GM18498 (cell line): ENCODE measurements at regions not wholly inside any gene's neighbourhood (a gene's known extent, or its start where the extent isn't known, plus 50 kb on each side); places are given as distances from the start of the nearest gene placed in this dataset.
A peak's percentile ranks its signal among the peaks of the same experiment; 100 is the strongest.
"Not testable (repeated sequence)": the region's sequence is repeated elsewhere in the genome, so short reads cannot be mapped to it uniquely, and the experiment has no call there.

ENCODE experiments used
- ATAC-seq: cut with Tn5 transposase; IDR thresholded peaks from one replicate; pipeline ENCODE4 v1.9.1; 2021; ENCODE audit warnings: mild to moderate bottlenecking, moderate library complexity; ENCODE audit not compliant: unreplicated experiment

DNA sequence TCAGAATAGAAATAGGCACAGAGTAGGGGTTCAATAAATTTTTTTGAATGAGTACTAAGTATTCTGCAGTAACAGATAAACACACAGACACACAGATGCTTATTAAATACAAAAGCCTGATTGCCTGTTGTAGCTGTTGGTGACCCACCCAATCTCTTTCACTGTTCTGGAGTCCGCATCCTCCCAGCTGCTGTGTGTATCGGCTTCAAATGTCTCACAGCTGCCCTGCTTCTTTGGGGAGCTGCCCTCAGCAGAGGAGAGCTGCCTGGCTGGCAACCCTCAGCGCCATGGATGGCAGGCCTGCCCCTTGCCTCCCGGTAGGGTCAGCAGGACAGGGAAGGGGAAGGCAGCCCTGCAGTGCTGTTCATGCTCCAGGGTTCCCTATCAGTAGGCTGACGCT is 50.5 kb upstream of the PRNP start:
- no peak for ATAC-seq

DNA sequence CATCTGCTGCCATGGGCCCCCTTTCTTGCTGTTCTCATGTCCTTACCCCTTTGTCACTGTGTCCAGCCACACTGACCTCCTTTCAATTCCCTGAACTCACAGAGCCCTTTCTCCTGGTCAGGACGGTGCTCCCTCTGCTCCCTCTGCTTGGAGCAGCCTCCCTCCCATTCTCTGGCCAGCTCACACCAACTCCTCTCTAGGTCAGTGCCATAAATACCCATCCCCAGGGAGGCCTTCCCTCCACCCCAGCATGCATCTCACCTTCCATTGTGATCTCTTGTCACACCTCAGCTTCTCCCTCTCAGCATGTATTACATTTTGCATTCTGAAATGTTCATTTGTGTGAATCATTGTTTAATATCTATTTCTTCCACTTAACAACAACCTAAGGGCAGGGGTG is 50.9 kb upstream of the PRNP start:
- ATAC-seq: no peak

DNA sequence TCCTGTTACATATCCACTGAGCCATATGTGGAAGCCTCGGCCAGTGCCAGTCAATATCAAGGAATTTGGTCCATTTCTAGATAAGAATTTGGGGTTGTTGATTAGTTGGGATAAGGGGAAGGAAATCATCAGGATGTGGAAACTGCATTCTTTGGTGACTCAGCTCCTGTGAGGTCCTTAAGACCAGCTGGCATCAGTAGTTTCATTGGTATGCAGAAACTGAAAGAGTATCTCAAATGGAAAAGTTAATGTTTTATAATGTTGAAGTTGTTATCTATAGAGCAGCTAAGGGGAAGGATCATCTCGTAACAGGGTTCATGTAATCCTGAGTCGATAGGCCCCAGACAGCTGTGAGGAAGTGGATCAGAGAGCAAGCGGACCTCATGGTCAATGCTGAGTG is 52.5 kb upstream of the PRNP start:
- no peak for ATAC-seq

DNA sequence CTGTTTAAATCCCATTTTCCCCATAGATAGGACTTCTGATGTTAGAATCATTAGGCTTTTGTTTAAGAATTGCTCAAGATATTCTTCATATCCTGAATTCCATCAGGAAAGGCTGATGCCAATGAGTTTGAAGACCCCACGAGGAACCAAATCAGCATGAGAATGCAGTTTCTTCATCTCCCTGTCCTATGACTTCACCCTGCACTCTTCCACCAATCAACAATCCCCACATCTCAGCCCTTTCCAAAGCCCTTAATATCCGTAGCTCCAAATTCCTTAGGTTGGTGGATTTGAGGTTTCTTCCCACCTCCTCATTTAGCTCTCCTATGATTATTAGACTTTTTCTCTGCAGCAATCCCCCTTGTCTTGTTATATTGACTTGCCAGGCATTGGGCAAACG is 52.9 kb upstream of the PRNP start:
- ATAC-seq: no peak

DNA sequence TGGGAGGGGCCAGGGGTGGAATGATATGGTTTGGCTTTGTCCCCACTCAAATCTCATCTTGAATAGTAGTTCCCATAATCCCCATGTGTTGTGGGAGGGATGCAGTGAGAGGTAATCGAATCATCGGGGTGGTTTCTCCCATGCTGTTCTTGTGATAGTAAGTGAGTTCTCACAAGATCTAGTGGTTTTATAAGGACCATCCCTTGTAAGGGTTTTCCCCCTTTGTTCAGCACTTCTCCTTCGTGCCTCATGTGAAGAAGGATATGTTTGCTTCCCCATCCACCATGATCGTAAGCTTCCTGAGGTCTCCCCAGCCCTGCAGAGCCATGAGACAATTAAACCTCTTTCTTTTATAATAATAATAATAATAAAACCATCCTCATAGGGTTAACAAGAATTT is 53.4 kb upstream of the PRNP start:
- no peak for ATAC-seq

DNA sequence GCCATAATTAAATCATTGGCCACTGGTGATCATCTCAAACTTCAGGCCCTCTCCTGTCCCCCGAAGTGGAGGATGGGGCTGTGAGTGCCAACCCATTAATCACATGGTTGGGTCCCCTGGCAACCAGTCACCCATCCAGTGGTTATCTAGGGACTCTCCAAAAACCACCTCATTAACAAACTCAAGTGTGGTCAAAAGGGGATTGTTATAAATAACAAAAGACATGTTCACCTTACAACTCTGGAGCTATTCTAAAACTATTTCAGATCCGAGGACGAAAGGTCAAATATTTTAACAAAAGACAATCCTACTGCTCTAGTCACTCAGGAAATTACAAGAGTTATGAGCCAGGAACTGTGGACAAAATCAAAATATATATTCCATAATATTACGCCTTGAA is 60.0 kb upstream of the PRNP start:
- no peak for ATAC-seq

DNA sequence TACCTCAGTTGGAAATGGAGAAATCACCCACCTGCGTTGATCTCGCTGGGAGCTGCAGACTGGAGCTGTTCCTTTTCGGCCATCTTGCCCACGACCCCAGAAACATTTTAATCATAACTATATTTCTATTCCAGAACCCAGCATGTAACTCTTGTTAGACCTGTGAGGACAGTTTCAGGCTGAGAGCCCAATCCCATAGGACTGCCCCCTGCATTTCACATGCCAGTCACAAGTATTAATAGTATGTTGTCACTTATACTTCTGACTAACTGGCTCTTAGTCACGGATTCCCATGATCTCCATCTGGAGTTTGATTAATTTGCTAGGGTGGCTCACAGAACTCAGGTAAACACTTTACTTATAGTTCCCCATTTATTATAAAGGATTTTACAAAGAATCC is 60.6 kb upstream of the PRNP start:
- ATAC-seq: no peak

DNA sequence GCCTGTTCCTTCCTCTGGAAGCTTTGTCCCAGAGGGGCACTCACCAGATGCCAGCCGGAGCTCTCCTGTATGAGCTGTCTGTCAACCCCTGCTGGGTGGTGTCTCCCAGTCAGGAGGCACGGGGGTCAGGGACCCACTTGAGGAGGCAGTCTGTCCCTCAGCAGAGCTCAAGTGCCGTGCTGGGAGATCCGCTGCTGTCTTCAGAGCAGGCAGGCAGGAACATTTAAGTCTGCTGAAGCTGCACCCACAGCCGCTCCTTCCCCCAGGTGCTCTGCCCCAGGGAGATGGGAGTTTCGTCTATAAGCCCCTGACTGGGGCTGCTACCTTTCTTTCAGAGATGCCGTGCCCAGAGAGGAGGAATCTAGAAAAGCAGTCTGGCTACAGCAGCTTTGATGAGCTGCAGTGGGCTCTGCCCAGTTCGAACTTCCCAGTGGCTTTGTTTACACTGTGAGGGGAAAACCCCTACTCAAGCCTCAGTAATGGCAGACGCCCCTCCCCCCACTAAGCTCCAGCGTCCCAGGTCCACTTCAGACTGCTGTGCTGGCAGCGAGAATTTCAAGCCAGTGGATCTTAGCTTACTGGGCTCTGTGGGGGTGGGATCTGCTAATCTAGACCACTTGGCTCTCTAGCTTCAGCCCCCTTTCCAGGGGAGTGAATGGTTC is 61.5 kb upstream of the PRNP start:
- not testable (repeated sequence) for ATAC-seq

DNA sequence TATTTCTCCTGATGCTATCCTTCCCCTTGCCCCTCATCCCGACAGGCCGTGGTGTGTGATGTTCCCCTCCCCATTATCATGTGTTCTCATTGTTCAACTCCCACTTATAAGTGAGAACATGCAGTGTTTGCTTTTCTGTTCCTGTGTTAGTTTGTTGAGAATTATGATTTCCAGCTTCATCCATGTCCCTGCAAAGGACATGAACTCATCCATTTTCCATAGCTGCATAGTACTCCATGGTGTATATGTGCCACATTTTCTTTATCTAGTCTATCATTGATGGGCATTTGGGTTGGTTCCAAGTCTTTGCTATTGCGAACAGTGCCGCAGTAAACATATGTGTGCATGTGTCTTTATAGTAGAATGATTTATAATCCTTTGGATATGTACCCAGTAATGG is 67.1 kb upstream of the PRNP start:
- not testable (repeated sequence) for ATAC-seq

DNA sequence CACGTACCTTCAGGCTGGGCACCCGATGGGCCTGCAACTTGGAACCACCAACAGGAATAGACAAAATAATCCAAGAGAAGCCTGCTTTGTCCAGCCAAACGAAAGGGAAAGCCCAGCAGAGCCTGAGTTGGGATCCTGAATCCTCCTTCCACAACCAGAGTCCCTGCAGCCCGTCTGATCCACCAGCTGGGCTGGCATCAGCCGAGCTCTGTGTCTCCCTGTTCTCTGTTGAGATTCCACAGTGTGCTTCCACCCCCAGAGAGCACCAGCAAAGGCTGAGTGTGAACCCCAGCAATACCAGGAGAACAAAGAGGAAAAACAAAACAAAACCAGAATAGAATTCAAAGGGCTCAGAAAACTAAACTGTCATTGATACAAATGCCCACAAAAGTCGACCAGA is 68.8 kb upstream of the PRNP start:
- ATAC-seq: no peak

DNA sequence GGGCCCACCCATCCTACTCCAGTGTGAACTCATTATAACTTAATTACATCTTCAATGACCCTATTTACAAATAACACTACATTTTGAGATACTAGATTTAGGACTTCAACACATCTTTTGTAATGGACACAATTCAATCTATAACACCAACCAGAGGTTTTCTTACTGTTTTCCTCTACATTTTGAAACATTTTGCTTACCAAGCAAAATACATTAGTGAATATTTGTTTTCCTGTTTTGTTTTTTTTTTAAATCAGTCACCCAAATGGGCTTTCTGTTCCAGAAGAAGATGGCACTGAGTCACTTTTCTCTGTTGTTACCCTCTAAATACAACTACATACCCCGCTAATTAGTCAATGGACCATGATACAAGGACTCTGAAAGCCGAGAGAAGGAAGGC is 69.2 kb upstream of the PRNP start:
- ATAC-seq: no peak

DNA sequence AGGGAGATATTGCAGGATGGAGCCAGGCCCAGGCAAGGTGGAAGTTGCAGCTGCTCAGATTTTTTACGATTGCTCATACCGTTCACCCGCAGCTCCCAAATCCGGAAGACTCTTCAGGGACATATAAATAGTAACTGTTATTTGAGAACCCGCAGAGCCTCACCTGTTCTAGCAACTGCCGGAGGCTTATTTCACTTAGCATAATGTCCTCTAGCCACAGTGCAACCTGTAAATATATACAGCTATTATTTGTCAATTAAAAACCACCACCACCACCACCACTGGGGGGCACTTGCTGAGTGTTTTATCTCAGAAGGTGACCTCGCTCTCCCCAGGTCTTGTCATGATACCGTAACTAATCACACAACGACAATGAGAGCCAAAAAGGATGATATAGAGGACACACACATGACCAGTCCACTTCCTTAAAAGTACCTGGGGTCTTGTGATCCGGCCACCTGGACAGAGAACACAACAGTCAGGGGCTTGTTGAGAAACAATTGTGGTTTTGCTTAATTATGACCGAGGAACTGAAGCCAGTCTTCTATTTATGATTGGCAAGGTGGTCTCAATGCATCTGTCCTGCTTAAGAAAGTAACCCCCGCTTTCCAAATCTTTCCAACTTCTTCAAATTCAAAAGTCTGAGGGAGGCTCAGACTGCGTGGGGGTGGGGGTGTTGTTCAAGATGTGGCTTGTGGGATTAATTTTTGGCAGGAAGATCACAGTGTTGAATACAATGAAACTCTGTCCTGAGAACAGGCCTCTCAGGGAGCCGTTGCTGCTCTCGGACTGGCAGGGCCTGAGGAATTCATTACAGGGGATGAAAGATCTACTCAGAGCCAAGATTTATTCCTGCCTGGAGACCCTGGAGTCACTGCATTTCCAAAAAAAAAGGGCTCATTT is 72.3 kb upstream of the PRNP start:
- ATAC-seq: peak; percentile 44

DNA sequence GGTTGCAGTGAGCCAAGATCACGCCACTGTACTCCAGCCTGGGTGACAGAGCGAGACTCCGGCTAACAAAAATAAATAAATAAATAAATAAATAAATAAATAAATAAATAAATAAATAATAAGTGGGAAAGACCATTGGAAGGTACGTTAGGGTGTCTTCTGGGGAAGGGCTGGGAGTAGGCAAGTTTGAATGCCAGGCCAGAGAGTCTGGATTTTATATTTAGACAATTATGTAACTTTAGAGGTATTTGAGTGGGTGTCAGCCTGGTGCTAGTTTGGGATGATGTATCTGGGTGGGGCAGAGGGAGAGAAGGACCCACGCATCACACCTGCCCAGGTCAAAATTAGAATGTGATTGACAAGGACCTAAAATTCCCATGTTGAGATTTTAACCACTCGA is 73.1 kb upstream of the PRNP start:
- no peak for ATAC-seq

DNA sequence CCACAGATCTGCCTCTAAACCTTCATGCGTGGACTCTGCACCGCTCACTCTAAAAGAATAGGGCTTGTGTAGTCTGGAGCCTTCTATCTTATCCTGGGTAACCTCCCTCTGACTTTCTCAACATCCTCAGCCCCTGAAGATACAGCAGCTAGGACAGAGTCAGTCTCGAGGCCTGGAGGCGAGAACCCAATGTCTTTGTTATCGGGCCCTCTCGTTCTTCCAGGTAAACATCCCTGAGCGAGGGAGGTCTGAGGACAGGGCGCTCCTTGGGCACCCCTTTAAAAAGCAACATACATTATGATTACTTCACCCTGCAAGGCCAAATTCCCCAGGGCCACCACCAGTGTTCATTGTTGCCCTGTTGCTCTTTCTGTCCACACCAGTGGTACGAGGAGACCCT is 75.4 kb upstream of the PRNP start:
- no peak for ATAC-seq

DNA sequence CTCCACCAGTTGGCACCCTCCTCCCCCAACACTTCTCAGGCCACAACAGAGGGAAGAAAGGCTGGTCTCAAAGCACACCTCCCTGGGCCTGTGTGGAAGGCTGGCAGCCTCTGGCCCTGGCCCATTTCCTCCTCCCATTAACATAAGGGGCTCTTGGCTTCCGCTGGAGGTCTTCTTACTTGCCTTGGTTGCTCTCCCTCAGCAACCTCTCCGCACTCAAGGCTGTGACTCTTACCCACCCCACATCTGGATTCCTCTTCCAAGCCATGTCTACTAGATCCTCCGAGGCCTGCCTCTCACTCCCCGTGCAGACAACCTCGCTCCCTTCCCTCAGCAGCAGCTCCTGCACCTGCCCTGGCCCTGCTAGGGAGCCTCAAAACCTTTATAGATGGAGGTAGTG is 76.7 kb upstream of the PRNP start:
- no peak for ATAC-seq

DNA sequence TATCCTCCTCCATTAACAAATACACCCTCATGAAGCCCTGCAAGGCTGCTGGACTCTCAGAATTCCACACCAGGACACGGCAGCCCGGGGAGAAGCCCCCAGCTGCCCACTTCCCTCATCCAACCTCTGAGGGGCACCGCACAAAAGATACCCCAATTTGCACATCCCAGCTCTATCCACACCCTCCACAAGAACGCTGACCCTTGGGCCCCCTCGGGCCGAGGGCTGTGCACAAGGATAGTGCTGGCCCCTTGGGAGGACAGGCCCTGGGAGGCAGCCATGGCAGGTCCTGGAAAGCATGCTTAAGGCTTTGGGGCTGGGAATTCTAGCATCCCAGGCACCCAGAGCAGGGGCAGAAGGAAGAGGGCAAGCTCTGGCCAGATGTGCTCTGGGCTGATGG is 77.4 kb upstream of the PRNP start:
- no peak for ATAC-seq

DNA sequence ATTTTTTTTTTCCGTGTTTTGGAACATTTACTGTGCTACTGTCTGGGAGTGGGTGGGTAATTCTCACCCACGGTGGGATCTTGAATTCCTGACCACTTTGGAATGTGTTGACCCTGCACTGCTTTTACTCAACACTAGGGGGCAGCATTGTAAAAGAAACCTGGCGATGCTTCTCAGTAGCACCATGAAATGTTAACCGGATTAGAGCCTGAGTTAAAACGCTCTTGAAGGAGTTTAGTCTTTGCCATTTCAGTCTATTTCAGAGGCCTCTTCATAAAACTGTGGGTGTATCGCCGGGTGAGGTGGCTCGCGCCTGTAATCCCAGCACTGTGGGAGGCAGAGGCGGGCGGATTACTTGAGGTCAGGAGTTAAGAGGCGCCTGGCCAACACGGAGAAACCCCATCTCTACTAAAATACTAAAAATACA is 79.0 kb upstream of the PRNP start:
- no peak for ATAC-seq

DNA sequence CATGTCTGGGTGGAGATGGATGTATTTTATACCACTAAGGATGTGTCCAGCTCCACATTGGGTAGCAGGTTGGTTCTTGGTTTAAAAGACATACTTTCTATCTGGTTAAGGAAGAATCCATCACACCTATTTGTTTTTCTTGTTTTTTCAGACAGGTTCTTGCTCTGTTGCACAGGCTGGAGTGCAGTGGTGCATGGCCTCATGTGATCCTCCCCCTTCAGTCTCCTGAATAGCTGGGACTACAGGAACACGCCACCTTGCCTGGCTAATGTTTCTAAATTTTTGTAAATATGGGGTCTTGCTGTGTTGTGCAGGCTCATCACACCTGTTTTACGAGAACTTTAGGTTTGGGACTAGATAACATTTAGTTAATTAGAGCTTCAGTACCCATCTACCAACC is 80.2 kb upstream of the PRNP start:
- ATAC-seq: no peak

DNA sequence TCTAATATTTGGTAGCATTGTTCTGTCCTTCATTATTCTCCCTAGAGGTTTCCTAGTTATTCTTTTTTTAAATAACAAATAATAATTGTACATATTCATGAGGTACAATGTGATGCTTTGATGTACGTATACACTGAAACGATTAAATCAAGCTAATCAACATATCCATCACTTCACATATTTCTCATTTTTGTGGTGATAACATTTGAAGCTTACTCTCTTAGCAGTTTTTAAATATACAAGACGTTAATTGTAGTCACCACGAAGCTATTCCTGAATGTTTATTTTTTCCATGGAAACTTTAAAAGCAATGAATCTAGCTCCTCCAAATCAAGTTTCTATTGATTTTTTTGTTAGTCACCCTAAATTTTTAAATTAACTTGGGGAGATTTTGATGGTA is 81.1 kb upstream of the PRNP start:
- no peak for ATAC-seq

DNA sequence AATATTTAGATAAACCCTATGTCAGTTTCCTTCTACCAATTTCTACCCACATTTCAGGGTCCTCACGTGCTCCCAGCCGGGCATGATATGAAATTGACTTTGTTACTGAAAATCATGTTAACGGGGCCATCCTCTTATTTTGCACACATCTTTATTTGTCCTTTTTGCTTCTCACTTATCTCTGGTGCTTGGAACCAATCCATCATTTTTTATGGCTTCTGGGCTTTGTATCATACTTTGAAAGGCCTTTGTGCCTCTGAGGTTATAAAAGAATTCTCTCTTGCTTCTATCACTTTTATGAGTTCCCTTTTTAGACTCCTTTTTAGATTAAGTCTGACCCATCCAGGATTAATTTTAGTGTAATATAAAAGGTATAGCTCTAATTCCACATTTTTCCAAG is 81.7 kb upstream of the PRNP start:
- ATAC-seq: no peak

DNA sequence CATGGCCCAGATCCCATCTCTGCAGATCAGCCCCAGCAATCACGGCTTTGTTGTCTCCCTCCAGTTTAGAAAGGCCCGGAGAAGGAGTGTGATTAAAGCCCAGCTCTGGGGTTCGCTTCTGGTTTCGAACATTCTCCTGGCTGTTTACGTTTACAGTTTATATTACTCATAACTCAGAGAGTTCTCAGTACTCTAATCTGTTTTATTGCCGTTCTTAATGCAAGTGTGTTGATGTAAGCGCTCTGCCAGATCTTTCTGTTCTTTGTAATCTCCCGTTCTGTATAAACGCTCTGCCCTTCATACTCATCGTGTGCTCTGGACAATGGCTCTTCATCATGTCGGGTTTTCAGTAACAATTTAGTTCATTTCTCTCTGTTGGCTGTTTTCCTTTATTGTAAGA is 82.5 kb upstream of the PRNP start:
- ATAC-seq: no peak

DNA sequence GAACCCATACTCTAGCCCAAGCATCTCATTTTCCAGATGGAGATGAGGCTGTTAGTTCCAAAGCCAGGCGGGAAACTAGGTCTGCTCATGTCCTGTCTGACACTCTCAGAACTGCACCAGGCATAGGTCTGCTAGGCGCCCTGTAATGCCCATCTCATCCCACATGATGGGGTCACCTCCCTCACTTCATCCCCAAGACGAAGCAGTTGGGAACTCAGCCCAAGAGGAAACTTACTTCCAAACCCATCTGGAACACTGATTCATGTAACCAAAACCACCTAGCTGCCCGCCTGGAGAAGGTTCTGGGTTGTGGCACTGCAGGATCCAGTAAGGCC is 84.0 kb upstream of the PRNP start:
- no peak for ATAC-seq
